Fibroblast of pulmonary artery (primary cell): ENCODE measurements at regions not wholly inside any gene's neighbourhood (a gene's known extent, or its start where the extent isn't known, plus 50 kb on each side); places are given as distances from the start of the nearest gene placed in this dataset.

Experiments
- DNase-seq: peaks from one replicate; pipeline ENCODE4 v3.0.0-alpha.2; 2010; ENCODE audit warnings: low read depth
- H3K4me3 ChIP-seq: replicated peaks from 2 replicates; pipeline ENCODE4 v1.5.1; 2011; ENCODE audit warnings: low read depth, mild to moderate bottlenecking, control low read depth, low read length, moderate library complexity
- TF ChIP-seq, protein P1 (sequence below): IDR thresholded peaks from 2 replicates; pipeline ENCODE4 v1.5.1; 2011; ENCODE audit warnings: mild to moderate bottlenecking, control low read depth, low read length, inconsistent platforms; ENCODE audit errors: missing control alignments

DNA sequence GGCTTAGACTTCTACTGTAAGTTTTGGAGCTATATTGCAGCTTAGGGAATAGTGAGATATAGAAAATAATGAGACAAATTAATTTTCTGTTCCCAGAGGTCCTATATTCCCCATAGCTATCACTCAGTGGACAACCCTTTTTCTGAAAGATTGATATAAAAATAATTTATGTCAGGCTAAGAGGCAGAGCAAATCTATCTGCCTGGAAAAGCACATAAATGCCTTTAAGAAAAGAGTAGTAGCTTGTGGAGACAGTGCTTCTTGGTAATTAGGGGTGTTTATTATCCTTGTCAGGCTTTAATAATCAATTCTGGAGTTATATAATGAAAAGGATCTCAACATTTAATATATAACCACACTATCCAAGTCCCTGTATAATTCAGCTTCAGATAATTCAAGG lies 1162.8 kb upstream of the PCDH20 start:
- DNase-seq: no peak
- TF ChIP-seq, protein P1, sequence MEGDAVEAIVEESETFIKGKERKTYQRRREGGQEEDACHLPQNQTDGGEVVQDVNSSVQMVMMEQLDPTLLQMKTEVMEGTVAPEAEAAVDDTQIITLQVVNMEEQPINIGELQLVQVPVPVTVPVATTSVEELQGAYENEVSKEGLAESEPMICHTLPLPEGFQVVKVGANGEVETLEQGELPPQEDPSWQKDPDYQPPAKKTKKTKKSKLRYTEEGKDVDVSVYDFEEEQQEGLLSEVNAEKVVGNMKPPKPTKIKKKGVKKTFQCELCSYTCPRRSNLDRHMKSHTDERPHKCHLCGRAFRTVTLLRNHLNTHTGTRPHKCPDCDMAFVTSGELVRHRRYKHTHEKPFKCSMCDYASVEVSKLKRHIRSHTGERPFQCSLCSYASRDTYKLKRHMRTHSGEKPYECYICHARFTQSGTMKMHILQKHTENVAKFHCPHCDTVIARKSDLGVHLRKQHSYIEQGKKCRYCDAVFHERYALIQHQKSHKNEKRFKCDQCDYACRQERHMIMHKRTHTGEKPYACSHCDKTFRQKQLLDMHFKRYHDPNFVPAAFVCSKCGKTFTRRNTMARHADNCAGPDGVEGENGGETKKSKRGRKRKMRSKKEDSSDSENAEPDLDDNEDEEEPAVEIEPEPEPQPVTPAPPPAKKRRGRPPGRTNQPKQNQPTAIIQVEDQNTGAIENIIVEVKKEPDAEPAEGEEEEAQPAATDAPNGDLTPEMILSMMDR: no peak
- H3K4me3 ChIP-seq: no peak overlapping the region

GRCh38 chr13:62564770-62565169 lies 1149.1 kb upstream of the PCDH20 start:
- H3K4me3 ChIP-seq: no peak overlapping the region
- no peak for DNase-seq
- TF ChIP-seq, protein P1: no peak

DNA sequence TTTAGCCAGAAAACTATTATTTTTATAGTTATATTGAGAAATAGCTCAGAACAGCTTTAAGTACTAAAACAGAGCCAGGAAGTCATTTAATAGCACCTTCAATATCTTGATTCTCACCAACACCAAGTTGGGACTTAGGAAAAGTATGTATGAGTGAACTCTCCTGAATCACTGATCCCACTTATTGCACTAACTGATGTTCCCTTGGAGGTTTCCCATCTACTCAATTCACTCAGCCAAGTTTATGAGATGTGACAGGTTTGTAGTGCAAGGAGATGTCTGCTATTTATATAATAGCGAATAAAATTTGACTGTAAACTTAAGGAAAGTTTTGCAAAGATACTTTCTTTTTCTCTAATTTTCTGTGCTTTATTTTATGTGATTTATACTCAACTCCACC lies 1147.6 kb upstream of the PCDH20 start:
- no peak overlapping the region for H3K4me3 ChIP-seq
- TF ChIP-seq, protein P1: no peak
- DNase-seq: no peak

- DNase-seq: no peak
- no peak overlapping the region for H3K4me3 ChIP-seq
- TF ChIP-seq, protein P1: no peak
Observed at GRCh38 chr13:62556978-62557377, 1141.3 kb upstream of the PCDH20 start.

- TF ChIP-seq, protein P1: no peak
- H3K4me3 ChIP-seq: no peak overlapping the region
- no peak for DNase-seq
Observed at GRCh38 chr13:62551588-62551987, 1135.9 kb upstream of the PCDH20 start.

DNA sequence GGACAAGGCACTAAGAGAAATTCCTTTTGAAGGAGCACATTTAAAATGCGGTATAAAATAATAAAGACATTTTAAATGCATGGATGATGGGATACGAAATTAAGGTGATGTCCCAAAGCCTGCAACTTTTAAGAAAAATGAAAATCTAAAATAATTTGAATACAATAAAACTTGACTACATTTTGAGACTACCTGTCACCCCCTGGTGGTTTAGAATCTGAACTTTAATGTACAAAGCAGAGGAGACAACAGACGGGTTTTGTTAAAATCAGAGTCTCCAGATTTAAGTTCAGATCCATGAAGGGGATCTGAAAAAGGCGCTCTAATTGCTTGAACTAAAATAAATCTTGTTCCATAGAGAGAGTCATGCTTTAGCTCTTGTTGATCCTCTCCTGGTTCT lies 1129.3 kb upstream of the PCDH20 start:
- no peak for DNase-seq

GRCh38 chr13:62537593-62537992 lies 1121.9 kb upstream of the PCDH20 start:
- no peak for DNase-seq
- TF ChIP-seq, protein P1: no peak
- H3K4me3 ChIP-seq: no peak overlapping the region

More for the DNA sequence above, 1129.3 kb upstream of the PCDH20 start:
- TF ChIP-seq, protein P1: no peak
- no peak overlapping the region for H3K4me3 ChIP-seq
